Activated CD4-positive, alpha-beta memory T cell treated with anti-CD3 and anti-CD28 coated beads for 36 hours (primary cell): ENCODE measurements at regions not wholly inside any gene's neighbourhood (a gene's known extent, or its start where the extent isn't known, plus 50 kb on each side); places are given as distances from the start of the nearest gene placed in this dataset.
"Not testable (repeated sequence)": the region's sequence is repeated elsewhere in the genome, so short reads cannot be mapped to it uniquely, and the experiment has no call there.

Experiments used
- CTCF ChIA-PET: fragments of 350-600 bp; sonication (Branson Sonifier 250); formaldehyde crosslinking; loops from one replicate; lab custom pipeline; 2021; ENCODE audit warnings: antibody characterized with exemption, inconsistent platforms; lab: Charles Lee
- POLR2A ChIA-PET: fragments of 350-600 bp; sonication (Branson Sonifier 250); formaldehyde crosslinking; loops from one replicate; lab custom pipeline; 2021; ENCODE audit warnings: antibody characterized with exemption; lab: Charles Lee
- DNase-seq: peaks from one replicate; pipeline ENCODE4 v3.0.0-alpha.2; 2020
- H3K27ac Mint-ChIP-seq: one replicate; pipeline ENCODE4 v1.8.0; 2021; ENCODE audit warnings: mixed read lengths
- H3K27me3 Mint-ChIP-seq: one replicate; pipeline ENCODE4 v1.8.0; 2021; ENCODE audit warnings: mixed read lengths
- H3K36me3 Mint-ChIP-seq: one replicate; pipeline ENCODE4 v1.8.0; 2021; ENCODE audit warnings: mixed read lengths
- H3K4me1 Mint-ChIP-seq: one replicate; pipeline ENCODE4 v1.8.0; 2021; ENCODE audit warnings: low read depth, mixed read lengths
- H3K4me3 Mint-ChIP-seq: one replicate; pipeline ENCODE4 v1.8.0; 2021; ENCODE audit warnings: mild to moderate bottlenecking, mixed read lengths
- H3K9me3 Mint-ChIP-seq: one replicate; pipeline ENCODE4 v1.8.0; 2021; ENCODE audit warnings: mixed read lengths
- intact Hi-C: fragments of 100-400 bp; cut with micrococcal nuclease; formaldehyde crosslinking; loops from one replicate; pipeline ENCODE4 v1.15.1; 2023

GRCh38 chr6:166236596-166236995 lies 68.9 kb upstream of the TBXT start:
- no peaks in the 10 kb centered on the region for H3K36me3 Mint-ChIP-seq

GRCh38 chr6:166235666-166236292 lies 68.1 kb upstream of the TBXT start:
- intact Hi-C loops: loop anchor here (2.0 kb wide), 1 partner anchor 23 kb away; no protein-coding TSS in a partner anchor
- ChIA-PET POLR2A (no interaction called here), CTCF (interaction anchor here (0.8 to 1.4 kb wide), 2 partner anchors 20 to 31 kb away, joined by 3 to 4 read pairs; no protein-coding TSS in a partner anchor)

More at GRCh38 chr6:166236596-166236995, 68.9 kb upstream of the TBXT start:
- peaks cover 12% of the 10 kb centered on the region for H3K27me3 Mint-ChIP-seq
- H3K4me1 Mint-ChIP-seq: peaks cover 10% of the 10 kb centered on the region
- no peaks in the 10 kb centered on the region for H3K9me3 Mint-ChIP-seq
- intact Hi-C loops: no loop called here
- CTCF ChIA-PET: no interaction called here
- no peak for DNase-seq
- POLR2A ChIA-PET: no interaction called here
- H3K4me3 Mint-ChIP-seq: no peak overlapping the region
- no peak overlapping the region for H3K27ac Mint-ChIP-seq

GRCh38 chr6:166231181-166231580 lies 63.5 kb upstream of the TBXT start:
- H3K9me3 Mint-ChIP-seq, CTCF ChIA-PET, DNase-seq, H3K27ac Mint-ChIP-seq, H3K36me3 Mint-ChIP-seq, H3K4me3 Mint-ChIP-seq, POLR2A ChIA-PET, intact Hi-C loops: not testable (repeated sequence)
- Mint-ChIP-seq H3K4me1 (peaks cover 18% of the 10 kb centered on the region), H3K27me3 (peaks cover 15% of the 10 kb centered on the region)

More at GRCh38 chr6:166235666-166236292, 68.1 kb upstream of the TBXT start:
- H3K4me1 Mint-ChIP-seq: peaks cover 10% of the 10 kb centered on the region
- no peak overlapping the region for H3K27ac Mint-ChIP-seq
- H3K4me3 Mint-ChIP-seq: no peak overlapping the region
- DNase-seq: no peak
- no peaks in the 10 kb centered on the region for H3K9me3 Mint-ChIP-seq
- no peaks in the 10 kb centered on the region for H3K36me3 Mint-ChIP-seq
- peaks cover 12% of the 10 kb centered on the region for H3K27me3 Mint-ChIP-seq

- Mint-ChIP-seq H3K27ac (no peak overlapping the region), H3K9me3 (no peaks in the 10 kb centered on the region), H3K27me3 (peaks cover 19% of the 10 kb centered on the region), H3K4me1 (peaks cover 11% of the 10 kb centered on the region), H3K36me3 (no peaks in the 10 kb centered on the region), H3K4me3 (no peak overlapping the region)
- ChIA-PET POLR2A (no interaction called here), CTCF (no interaction called here)
- DNase-seq: no peak
- intact Hi-C loops: no loop called here
Measured at GRCh38 chr6:166228839-166229528, 61.3 kb upstream of the TBXT start.

GRCh38 chr6:166228425-166228824 lies 60.8 kb upstream of the TBXT start:
- Mint-ChIP-seq H3K27me3 (peaks cover 23% of the 10 kb centered on the region), H3K36me3 (no peaks in the 10 kb centered on the region), H3K27ac (no peak overlapping the region), H3K4me1 (peaks cover 12% of the 10 kb centered on the region), H3K4me3 (no peak overlapping the region), H3K9me3 (no peaks in the 10 kb centered on the region)
- intact Hi-C loops: no loop called here
- DNase-seq: no peak
- CTCF ChIA-PET: no interaction called here
- POLR2A ChIA-PET: no interaction called here

GRCh38 chr6:166223079-166223478 lies 55.4 kb upstream of the TBXT start:
- POLR2A ChIA-PET: no interaction called here
- no peaks in the 10 kb centered on the region for H3K36me3 Mint-ChIP-seq
- CTCF ChIA-PET: no interaction called here
- DNase-seq: no peak
- intact Hi-C loops: no loop called here
- no peak overlapping the region for H3K27ac Mint-ChIP-seq
- H3K9me3 Mint-ChIP-seq: no peaks in the 10 kb centered on the region
- H3K4me1 Mint-ChIP-seq: peaks cover 8% of the 10 kb centered on the region
- H3K4me3 Mint-ChIP-seq: no peak overlapping the region
- H3K27me3 Mint-ChIP-seq: peaks cover 26% of the 10 kb centered on the region

- Mint-ChIP-seq H3K36me3 (no peaks in the 10 kb centered on the region), H3K4me3 (no peak overlapping the region), H3K27me3 (peaks cover 24% of the 10 kb centered on the region), H3K9me3 (no peaks in the 10 kb centered on the region), H3K27ac (no peak overlapping the region), H3K4me1 (peaks cover 8% of the 10 kb centered on the region)
- DNase-seq: no peak
- POLR2A ChIA-PET: no interaction called here
- CTCF ChIA-PET: no interaction called here
- intact Hi-C loops: no loop called here
Measured at GRCh38 chr6:166222631-166223030, 55.0 kb upstream of the TBXT start.

- intact Hi-C loops: no loop called here
- ChIA-PET POLR2A (no interaction called here), CTCF (no interaction called here)
Measured at GRCh38 chr6:166221636-166222035, 54.0 kb upstream of the TBXT start.

GRCh38 chr6:166221040-166221439 lies 53.4 kb upstream of the TBXT start:
- Mint-ChIP-seq H3K4me3 (no peak overlapping the region), H3K27me3 (peaks cover 24% of the 10 kb centered on the region), H3K36me3 (no peaks in the 10 kb centered on the region), H3K27ac (no peak overlapping the region), H3K4me1 (peaks cover 8% of the 10 kb centered on the region), H3K9me3 (no peaks in the 10 kb centered on the region)
- ChIA-PET POLR2A (no interaction called here), CTCF (no interaction called here)
- intact Hi-C loops: no loop called here
- DNase-seq: peak; percentile 38

More at GRCh38 chr6:166221636-166222035, 54.0 kb upstream of the TBXT start:
- no peak overlapping the region for H3K4me3 Mint-ChIP-seq
- no peaks in the 10 kb centered on the region for H3K9me3 Mint-ChIP-seq
- peaks cover 24% of the 10 kb centered on the region for H3K27me3 Mint-ChIP-seq
- H3K27ac Mint-ChIP-seq: no peak overlapping the region
- no peaks in the 10 kb centered on the region for H3K36me3 Mint-ChIP-seq
- no peak for DNase-seq
- H3K4me1 Mint-ChIP-seq: peaks cover 8% of the 10 kb centered on the region
